ENCODE measurements at regions not wholly inside any gene's neighbourhood (a gene's known extent, or its start where the extent isn't known, plus 50 kb on each side); places are given as distances from the start of the nearest gene placed in this dataset.

DNA sequence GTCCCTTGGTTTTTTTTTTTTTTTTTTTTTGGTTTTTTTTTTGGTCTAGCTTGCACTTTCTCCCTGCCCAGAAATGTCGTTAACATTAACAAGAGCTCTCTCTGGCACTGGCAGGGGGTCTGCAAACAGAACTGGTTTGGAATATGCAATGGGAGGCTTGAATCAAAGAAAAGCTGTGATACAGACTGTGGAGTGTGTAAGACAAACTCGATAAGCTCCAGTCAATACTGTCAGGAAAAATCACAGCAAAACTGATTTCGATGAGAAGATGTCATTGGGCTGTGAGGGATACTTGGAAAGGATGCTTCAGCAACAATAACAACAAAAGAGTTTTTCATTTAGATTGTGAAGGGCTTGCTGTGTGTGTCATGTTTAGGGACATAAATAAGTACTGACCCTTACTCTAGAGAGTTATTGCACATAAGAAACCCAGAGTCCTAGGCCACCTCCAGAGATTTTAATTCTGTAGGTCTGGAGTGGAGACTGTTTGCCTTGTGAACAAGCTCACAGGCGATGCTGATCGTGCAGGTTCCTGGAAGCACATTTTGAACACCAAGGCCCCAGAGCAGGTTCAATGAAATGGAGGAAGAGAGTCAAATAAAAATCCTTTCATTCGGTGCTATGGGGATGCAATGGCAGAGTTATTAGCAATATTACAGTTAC, 470.7 kb upstream of the RBFOX1 start:
- no peaks in the 10 kb centered on the region for H3K9me3 ChIP-seq
- intact Hi-C loops (cut with DNase I): no loop called here
- 53 to 55% (median 53%) methylated on average over 6 of the region's 6 CpGs for WGBS, 4 donors
- TF ChIP-seq, protein P1, sequence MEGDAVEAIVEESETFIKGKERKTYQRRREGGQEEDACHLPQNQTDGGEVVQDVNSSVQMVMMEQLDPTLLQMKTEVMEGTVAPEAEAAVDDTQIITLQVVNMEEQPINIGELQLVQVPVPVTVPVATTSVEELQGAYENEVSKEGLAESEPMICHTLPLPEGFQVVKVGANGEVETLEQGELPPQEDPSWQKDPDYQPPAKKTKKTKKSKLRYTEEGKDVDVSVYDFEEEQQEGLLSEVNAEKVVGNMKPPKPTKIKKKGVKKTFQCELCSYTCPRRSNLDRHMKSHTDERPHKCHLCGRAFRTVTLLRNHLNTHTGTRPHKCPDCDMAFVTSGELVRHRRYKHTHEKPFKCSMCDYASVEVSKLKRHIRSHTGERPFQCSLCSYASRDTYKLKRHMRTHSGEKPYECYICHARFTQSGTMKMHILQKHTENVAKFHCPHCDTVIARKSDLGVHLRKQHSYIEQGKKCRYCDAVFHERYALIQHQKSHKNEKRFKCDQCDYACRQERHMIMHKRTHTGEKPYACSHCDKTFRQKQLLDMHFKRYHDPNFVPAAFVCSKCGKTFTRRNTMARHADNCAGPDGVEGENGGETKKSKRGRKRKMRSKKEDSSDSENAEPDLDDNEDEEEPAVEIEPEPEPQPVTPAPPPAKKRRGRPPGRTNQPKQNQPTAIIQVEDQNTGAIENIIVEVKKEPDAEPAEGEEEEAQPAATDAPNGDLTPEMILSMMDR (IDR thresholded peaks at IDR 0.05): no peak
- no peak for TF ChIP-seq POLR2A (IDR thresholded peaks at IDR 0.05)
- DNase-seq: no peak
- no peak for ATAC-seq
- no peaks in the 10 kb centered on the region for H3K36me3 ChIP-seq
- no peak overlapping the region for H3K4me3 ChIP-seq
- H3K4me1 ChIP-seq: no peaks in the 10 kb centered on the region
- no peaks in the 10 kb centered on the region for H3K27me3 ChIP-seq
- no peak overlapping the region for H3K27ac ChIP-seq

DNA sequence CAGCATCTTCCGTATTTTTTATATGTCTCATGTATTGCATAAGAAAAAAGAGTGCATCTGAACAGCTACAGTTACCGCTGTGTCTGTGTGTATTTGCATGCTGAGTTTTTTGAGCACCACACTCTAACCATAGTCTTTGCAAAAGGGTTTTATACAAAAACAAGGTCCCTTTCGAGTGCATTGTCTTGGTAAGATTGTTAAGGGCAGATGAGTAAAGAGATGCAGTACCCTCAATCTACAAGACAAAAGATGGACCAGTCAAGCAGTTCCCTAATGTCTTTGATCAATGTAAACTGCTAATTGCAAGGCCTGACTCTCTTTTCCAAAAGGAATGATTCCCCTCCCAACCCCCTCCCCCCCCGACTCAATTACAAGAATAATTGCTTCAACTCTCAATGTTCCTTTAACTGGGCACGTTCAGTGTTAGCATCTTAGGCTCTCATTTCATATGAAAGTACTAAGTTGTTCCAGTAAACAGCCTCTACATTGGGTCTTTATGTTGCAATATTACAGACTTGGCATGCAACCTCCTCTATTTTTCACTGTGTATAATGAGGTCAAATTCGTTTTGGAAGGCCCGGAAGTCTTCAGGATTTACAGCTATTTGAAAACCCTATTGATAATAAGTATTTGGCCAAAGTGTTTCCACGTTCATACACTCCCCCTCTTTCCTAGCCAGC, 471.4 kb upstream of the RBFOX1 start:
- ATAC-seq (no peak), DNase-seq (no peak)
- intact Hi-C loops (cut with DNase I): no loop called here
- Histone ChIP-seq H3K4me3 (no peak overlapping the region), H3K36me3 (no peaks in the 10 kb centered on the region), H3K4me1 (no peaks in the 10 kb centered on the region), H3K27me3 (no peaks in the 10 kb centered on the region), H3K27ac (no peak overlapping the region), H3K9me3 (no peaks in the 10 kb centered on the region)
- TF ChIP-seq, protein P1 (IDR thresholded peaks at IDR 0.05): no peak
- TF ChIP-seq POLR2A (IDR thresholded peaks at IDR 0.05): no peak
- 18 to 24% (median 23%) methylated on average over 8 of the region's 8 CpGs for WGBS, 4 donors

DNA sequence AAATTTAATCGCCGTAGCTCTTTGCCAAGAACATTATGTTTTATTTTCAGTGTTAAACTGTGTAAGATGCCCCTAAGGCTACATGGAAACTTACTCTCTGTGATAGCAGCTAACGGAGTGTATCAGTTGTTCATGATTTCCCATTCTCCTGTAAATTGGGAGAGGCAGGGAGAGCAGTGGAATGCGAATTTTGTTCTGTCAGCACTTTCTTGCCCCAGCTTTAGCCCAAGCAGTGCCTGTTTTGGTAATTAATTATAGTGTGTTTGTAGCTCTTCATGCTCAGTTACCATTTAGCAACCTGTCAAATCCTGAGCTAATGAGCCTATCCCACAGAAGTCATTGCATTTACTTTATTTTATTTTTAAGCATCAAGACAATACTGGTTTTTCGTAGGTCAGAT, 475.1 kb upstream of the RBFOX1 start:
- DNase-seq (no peak), ATAC-seq (no peak)
- Histone ChIP-seq H3K9me3 (no peaks in the 10 kb centered on the region), H3K27me3 (no peaks in the 10 kb centered on the region), H3K27ac (no peak overlapping the region), H3K36me3 (no peaks in the 10 kb centered on the region), H3K4me3 (no peak overlapping the region), H3K4me1 (no peaks in the 10 kb centered on the region)
- intact Hi-C loops (cut with DNase I): no loop called here
- WGBS, 4 donors: 54 to 67% (median 58%) methylated on average over 5 of the region's 5 CpGs
- TF ChIP-seq, protein P1 (IDR thresholded peaks at IDR 0.05): no peak
- no peak for TF ChIP-seq POLR2A (IDR thresholded peaks at IDR 0.05)

DNA sequence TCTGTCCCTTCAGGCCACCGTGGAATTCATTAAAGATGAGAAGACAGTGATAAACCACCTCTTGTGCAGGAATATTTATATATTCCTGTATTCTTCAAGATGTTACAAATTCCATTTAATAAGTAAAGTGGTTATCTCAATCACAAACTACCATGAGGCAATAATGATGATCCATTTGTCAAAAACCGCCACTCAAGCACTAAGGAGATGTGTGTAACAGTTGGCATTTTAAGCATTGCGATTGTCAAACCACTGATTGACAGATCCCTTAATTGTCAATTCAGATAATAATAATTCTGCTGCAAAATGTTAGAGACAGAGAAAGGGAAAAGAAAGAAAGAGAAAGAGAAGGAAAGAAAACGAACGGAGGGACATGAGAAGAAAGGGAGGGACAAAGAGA, 476.1 kb upstream of the RBFOX1 start:
- no peaks in the 10 kb centered on the region for H3K27me3 ChIP-seq
- 69 to 79% (median 71%) methylated on average over 5 of the region's 5 CpGs for WGBS, 4 donors
- intact Hi-C loops (cut with DNase I): no loop called here

More for the DNA sequence above, 476.1 kb upstream of the RBFOX1 start:
- Histone ChIP-seq H3K27ac (no peak overlapping the region), H3K9me3 (no peaks in the 10 kb centered on the region), H3K4me1 (no peaks in the 10 kb centered on the region), H3K36me3 (no peaks in the 10 kb centered on the region), H3K4me3 (no peak overlapping the region)
- DNase-seq (no peak), ATAC-seq (no peak)
- TF ChIP-seq, protein P1 (IDR thresholded peaks at IDR 0.05): no peak
- TF ChIP-seq POLR2A (IDR thresholded peaks at IDR 0.05): no peak

All from heart left ventricle (tissue), 16 donors.